HepG2 (cell line): ENCODE measurements at regions not wholly inside any gene's neighbourhood (a gene's known extent, or its start where the extent isn't known, plus 50 kb on each side); places are given as distances from the start of the nearest gene placed in this dataset.

Experiments used
- ATAC-seq: fragments of 200-7000 bp; cut with Tn5 transposase; 3 replicates; pipeline ENCODE4 v1.9.1; 2020; ENCODE audit warnings: mild to moderate bottlenecking, moderate library complexity
- BruUV-seq: library from RNA; stranded (reverse); fragments of 400-500 nt; replicated peaks from 2 replicates; lab custom pipeline; 2021; lab: Mats Ljungman, UMichigan
- CTCF ChIA-PET: fragments of 300-600 bp; formaldehyde crosslinking; extraction: SDS; loops from one replicate; lab custom pipeline; 2021; ENCODE audit warnings: low total read pairs, inconsistent platforms, low intra/inter-chr PET ratio; lab: Yijun Ruan, JAX
- POLR2A ChIA-PET: fragments of 350-600 bp; sonication (Branson Sonifier 250); formaldehyde crosslinking; loops from one replicate; lab custom pipeline; 2020; ENCODE audit warnings: antibody characterized with exemption, inconsistent platforms; lab: Yijun Ruan, JAX
- DNase-seq: peaks from one replicate; pipeline ENCODE4 v3.0.0-alpha.2; 2015; ENCODE audit warnings: low spot score
- FAIRE-seq: peaks from 3 replicates; lab custom pipeline; 2011; peaks lifted over from hg19 to GRCh38; lab: Jason Lieb, UNC
- H2AFZ ChIP-seq: one replicate; pipeline ENCODE4 v1.6.1; 2011; ENCODE audit warnings: low read length, inconsistent platforms
- H3K27ac ChIP-seq: fragments of 300-600 bp; 3 replicates; pipeline ENCODE4 v1.8.0; 2011; ENCODE audit warnings: mixed run types, mild to moderate bottlenecking, mixed read lengths, low read length, inconsistent platforms; ENCODE audit not compliant: insufficient read depth; ENCODE audit errors: extremely low read length
- H3K27me3 ChIP-seq, 2 experiments: fragments of 200-600 bp in 1 of 2; 2 replicates in 1 of 2; 3 replicates in 1 of 2; pipeline versions ENCODE4 v1.6.0 to v1.8.0; 2011; ENCODE audit warnings: low read length in 2 of 2, mild to moderate bottlenecking in 2 of 2, moderate library complexity in 2 of 2, inconsistent platforms in 1 of 2; ENCODE audit not compliant: insufficient read depth in 2 of 2, control insufficient read depth in 1 of 2
- H3K36me3 ChIP-seq, 2 experiments: fragments of 200-600 bp in 1 of 2; replicated peaks in 1 of 2; 2 replicates in 1 of 2; 3 replicates in 1 of 2; pipeline versions ENCODE4 v1.5.1 to v1.8.0; 2011; ENCODE audit warnings: low read length in 2 of 2, inconsistent platforms in 1 of 2; ENCODE audit not compliant: insufficient read depth in 2 of 2, control insufficient read depth in 1 of 2
- H3K4me1 ChIP-seq: 2 replicates; pipeline ENCODE4 v1.5.1; 2012; ENCODE audit warnings: low read length, inconsistent platforms; ENCODE audit not compliant: insufficient read depth
- H3K4me2 ChIP-seq: 2 replicates; pipeline ENCODE4 v1.6.0; 2011; ENCODE audit warnings: low read depth, low read length, inconsistent platforms
- H3K4me3 ChIP-seq, 3 experiments: fragments of 200-600 bp in 1 of 3; sonication (generic), shearing (Covaris generic) in 1 of 3; replicated peaks in 1 of 3; 2 replicates each; pipeline ENCODE4 v1.5.1; 2011 to 2016; ENCODE audit warnings: low read length in 3 of 3, inconsistent platforms in 2 of 3, low read depth in 2 of 3, mild to moderate bottlenecking in 2 of 3, control low read depth in 1 of 3, mixed read lengths in 1 of 3; ENCODE audit not compliant: insufficient read depth in 1 of 3
- H3K79me2 ChIP-seq: one replicate; pipeline ENCODE4 v1.6.1; 2011; ENCODE audit warnings: low read length, inconsistent platforms; ENCODE audit not compliant: insufficient read depth
- H3K9ac ChIP-seq: 2 replicates; pipeline ENCODE4 v1.6.0; 2011; ENCODE audit warnings: mild to moderate bottlenecking, low read depth, low read length, inconsistent platforms; ENCODE audit not compliant: insufficient read depth
- H3K9me3 ChIP-seq: 2 replicates; pipeline ENCODE4 v1.5.1; 2012; ENCODE audit warnings: mild to moderate bottlenecking, low read length
- H4K20me1 ChIP-seq: 2 replicates; pipeline ENCODE4 v1.6.0; 2011; ENCODE audit warnings: inconsistent platforms, mild to moderate bottlenecking, low read length, moderate library complexity; ENCODE audit not compliant: insufficient read depth
- CENPX ChIP-seq: sonication (generic); formaldehyde crosslinking; IDR thresholded peaks from 2 replicates; pipeline ENCODE4 v1.9.0; 2021; ENCODE audit warnings: mild to moderate bottlenecking, missing genetic modification reagents, moderate library complexity
- GABPA ChIP-seq, 2 experiments: IDR thresholded peaks; 2 replicates each; pipeline ENCODE4 v1.6.1; 2011 to 2016; ENCODE audit warnings: low read depth in 2 of 2, low read length in 1 of 2, missing biosample characterization in 1 of 2, missing genetic modification characterization in 1 of 2
- KDM4B ChIP-seq: sonication (generic); formaldehyde crosslinking; IDR thresholded peaks from 2 replicates; pipeline ENCODE4 v1.4.0; 2020; ENCODE audit warnings: missing genetic modification reagents
- PCBP1 ChIP-seq: fragments of 200-400 bp; formaldehyde crosslinking; IDR thresholded peaks from 2 replicates; pipeline ENCODE4 v1.6.1; 2017; ENCODE audit warnings: mild to moderate bottlenecking, low read depth, low read length, borderline replicate concordance
- RAD51 ChIP-seq: fragments of 450-650 bp; IDR thresholded peaks from 2 replicates; pipeline ENCODE4 v1.6.1; 2016; ENCODE audit warnings: borderline replicate concordance
- TCF7 ChIP-seq: sonication (generic); IDR thresholded peaks from 2 replicates; pipeline ENCODE4 v1.6.1; 2016; ENCODE audit warnings: antibody characterized with exemption, low read depth
- ZBTB42 ChIP-seq: sonication (generic); formaldehyde crosslinking; IDR thresholded peaks from 2 replicates; pipeline ENCODE4 v1.5.0; 2020; ENCODE audit warnings: mild to moderate bottlenecking, missing genetic modification reagents
- WGBS: methylation state at CpG from one replicate; pipeline ENCODE4 v1.1.6; 2017; ENCODE audit warnings: low lambda C conversion rate; 5-methylcytosine and 5-hydroxymethylcytosine counted together
- in situ Hi-C: cut with HindIII; loops from 2 replicates; pipeline ENCODE4 v1.10.0; 2017; ENCODE audit warnings: low pct_unique_long_range_greater_than_20kb; ENCODE audit not compliant: extremely low pct_ligation_motif_present
- intact Hi-C: fragments of 100-400 bp; cut with micrococcal nuclease; formaldehyde crosslinking; loops from one replicate; pipeline ENCODE4 v1.10.0; 2022; ENCODE audit not compliant: unreplicated experiment
- TF ChIP-seq, protein P1 (sequence below): sonication (generic); formaldehyde crosslinking; IDR thresholded peaks from 2 replicates; pipeline ENCODE4 v1.8.1; 2022; ENCODE audit warnings: low read depth, mild to moderate bottlenecking, missing genetic modification reagents
- TF ChIP-seq, protein P2 (sequence below), 2 experiments: sonication (generic) in 1 of 2; formaldehyde crosslinking in 1 of 2; IDR thresholded peaks; 2 replicates each; pipeline versions ENCODE4 v1.5.1 to v1.6.1; 2011 to 2020; ENCODE audit warnings: borderline replicate concordance in 1 of 2, low read depth in 1 of 2, low read length in 1 of 2, mild to moderate bottlenecking in 1 of 2, missing genetic modification reagents in 1 of 2, moderate library complexity in 1 of 2

DNA sequence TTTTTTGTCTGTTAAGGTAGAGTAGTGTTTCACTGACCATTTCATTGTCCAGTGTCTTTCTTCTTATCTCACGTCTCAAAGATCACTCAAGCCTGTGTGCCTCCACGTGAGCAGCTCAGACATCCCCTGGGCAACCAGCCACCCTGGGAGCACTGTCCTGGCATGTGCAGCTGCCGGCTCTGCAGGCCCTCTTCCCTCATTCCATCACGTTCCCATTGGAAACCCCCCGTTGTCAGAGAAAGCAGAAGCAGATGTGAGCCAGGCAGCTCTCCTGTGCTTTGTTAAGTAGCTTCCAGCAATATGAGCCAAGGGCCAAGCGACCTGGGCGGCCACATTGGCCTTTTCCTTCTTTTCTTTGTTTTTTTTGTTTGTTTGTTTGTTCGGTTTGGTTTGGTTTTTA is 233.2 kb upstream of the SYNDIG1 start (continued):
- TF ChIP-seq, protein P1, sequence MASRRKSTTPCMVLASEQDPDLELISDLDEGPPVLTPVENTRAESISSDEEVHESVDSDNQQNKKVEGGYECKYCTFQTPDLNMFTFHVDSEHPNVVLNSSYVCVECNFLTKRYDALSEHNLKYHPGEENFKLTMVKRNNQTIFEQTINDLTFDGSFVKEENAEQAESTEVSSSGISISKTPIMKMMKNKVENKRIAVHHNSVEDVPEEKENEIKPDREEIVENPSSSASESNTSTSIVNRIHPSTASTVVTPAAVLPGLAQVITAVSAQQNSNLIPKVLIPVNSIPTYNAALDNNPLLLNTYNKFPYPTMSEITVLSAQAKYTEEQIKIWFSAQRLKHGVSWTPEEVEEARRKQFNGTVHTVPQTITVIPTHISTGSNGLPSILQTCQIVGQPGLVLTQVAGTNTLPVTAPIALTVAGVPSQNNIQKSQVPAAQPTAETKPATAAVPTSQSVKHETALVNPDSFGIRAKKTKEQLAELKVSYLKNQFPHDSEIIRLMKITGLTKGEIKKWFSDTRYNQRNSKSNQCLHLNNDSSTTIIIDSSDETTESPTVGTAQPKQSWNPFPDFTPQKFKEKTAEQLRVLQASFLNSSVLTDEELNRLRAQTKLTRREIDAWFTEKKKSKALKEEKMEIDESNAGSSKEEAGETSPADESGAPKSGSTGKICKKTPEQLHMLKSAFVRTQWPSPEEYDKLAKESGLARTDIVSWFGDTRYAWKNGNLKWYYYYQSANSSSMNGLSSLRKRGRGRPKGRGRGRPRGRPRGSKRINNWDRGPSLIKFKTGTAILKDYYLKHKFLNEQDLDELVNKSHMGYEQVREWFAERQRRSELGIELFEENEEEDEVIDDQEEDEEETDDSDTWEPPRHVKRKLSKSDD (CRISPR knock-in tag), result no peak
- TF ChIP-seq PCBP1 (no peak), GABPA (IDR thresholded peaks at IDR 0.05; ENCODE audit: low read depth, low read length) (no peak), GABPA (CRISPR knock-in tag; IDR thresholded peaks at IDR 0.05; ENCODE audit: low read depth) (no peak), KDM4B (CRISPR knock-in tag) (no peak), TCF7 (no peak)

DNA sequence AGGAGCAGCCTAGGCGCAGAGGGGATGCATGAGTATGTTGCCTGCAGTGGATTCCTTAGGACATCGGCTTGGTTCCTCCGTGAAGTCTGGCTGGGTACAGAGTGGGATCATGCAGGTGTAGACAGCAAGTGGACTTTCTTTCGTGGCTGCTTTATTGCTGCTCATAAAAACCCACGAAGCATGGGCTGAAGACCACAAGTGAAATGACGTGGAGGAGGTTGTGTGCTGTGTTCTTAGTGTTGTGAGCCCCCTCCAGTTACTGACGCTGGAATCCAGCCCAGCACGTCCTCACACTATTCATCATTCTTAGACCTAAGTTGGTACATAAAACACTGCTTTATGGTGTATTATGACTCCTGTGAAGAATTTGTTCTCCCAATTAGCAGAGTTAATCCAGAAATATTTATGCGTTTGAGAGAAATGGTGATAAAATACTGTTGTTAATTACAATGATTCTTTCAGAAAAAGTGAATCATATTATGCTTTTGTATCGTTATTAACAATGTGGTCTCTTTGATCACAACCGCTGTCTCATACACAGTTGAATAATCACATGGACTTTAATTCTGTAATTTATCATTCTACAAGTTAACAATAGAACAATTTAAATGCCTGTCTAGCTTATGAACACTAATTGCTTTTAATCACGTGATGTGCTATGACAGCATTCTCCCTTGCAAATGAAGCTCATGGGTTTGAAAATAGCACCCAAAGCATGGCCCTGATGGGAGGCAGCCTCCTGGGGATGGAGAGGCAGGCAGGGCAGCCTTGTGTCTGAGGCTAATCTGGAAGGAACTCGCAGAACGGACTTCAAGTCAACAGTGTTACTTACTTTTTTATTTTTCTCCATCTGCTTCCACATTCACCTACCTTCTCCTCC is 233.9 kb upstream of the SYNDIG1 start:
- CTCF ChIA-PET, result no interaction called here

More for the DNA sequence above, 233.9 kb upstream of the SYNDIG1 start:
- Histone ChIP-seq H2AFZ (no peak overlapping the region), H3K27me3 (0 out of 5 replicates have a peak, but pooled peaks cover 0 to 4% of the 10 kb centered on the region in 2 experiments), H3K9me3 (no peaks in the 10 kb centered on the region), H3K36me3 (no peaks in the 10 kb centered on the region)
- ATAC-seq, result no peak
- in situ Hi-C loops, result no loop called here
- intact Hi-C loops, result no loop called here
- TF ChIP-seq ZBTB42, result no peak
- TF ChIP-seq RAD51, result peak; percentile 78
- no peak for TF ChIP-seq CENPX
- TF ChIP-seq, protein P2, sequence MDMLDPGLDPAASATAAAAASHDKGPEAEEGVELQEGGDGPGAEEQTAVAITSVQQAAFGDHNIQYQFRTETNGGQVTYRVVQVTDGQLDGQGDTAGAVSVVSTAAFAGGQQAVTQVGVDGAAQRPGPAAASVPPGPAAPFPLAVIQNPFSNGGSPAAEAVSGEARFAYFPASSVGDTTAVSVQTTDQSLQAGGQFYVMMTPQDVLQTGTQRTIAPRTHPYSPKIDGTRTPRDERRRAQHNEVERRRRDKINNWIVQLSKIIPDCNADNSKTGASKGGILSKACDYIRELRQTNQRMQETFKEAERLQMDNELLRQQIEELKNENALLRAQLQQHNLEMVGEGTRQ (IDR thresholded peaks at IDR 0.05; ENCODE audit: low read depth, low read length), result peak; percentile 34; the same call in 1 of the 2 replicates
- TF ChIP-seq, protein P2 (CRISPR knock-in tag; IDR thresholded peaks at IDR 0.05; ENCODE audit: borderline replicate concordance), result no peak
- TF ChIP-seq, all 625 proteins: peak for 2
- no TSS peak for BruUV-seq
- POLR2A ChIA-PET, result no interaction called here
- Histone ChIP-seq H4K20me1 (no peaks in the 10 kb centered on the region), H3K79me2 (no peaks in the 10 kb centered on the region), H3K9ac (no peak overlapping the region), H3K4me3 (no peak overlapping the region), H3K4me1 (no peaks in the 10 kb centered on the region), H3K4me2 (no peak overlapping the region), H3K27ac (no peak overlapping the region)
- no peak for FAIRE-seq
- DNase-seq, result no peak
- WGBS, result 36% methylated on average over 14 of the region's 14 CpGs
